Pancreas (tissue), 10 donors: ENCODE measurements at regions not wholly inside any gene's neighbourhood (a gene's known extent, or its start where the extent isn't known, plus 50 kb on each side); places are given as distances from the start of the nearest gene placed in this dataset.
"Not testable (repeated sequence)": the region's sequence is repeated elsewhere in the genome, so short reads cannot be mapped to it uniquely, and the experiment has no call there.

Source experiments
- ATAC-seq, 4 donors: fragments of 200-7000 bp; cut with Tn5 transposase; one replicate each; pipeline versions ENCODE4 v1.8.0 to v1.9.1; 2020; ENCODE audit warnings: mild to moderate bottlenecking in 4 of 4, moderate library complexity in 4 of 4
- DNase-seq, 6 donors: peaks; one replicate each; pipeline ENCODE4 v3.0.0-alpha.2; 2020
- FAIRE-seq: peaks from 2 replicates; lab custom pipeline; 2012; peaks lifted over from hg19 to GRCh38; lab: Jason Lieb, UNC
- H3K27ac ChIP-seq, 4 donors: fragments of 200-600 bp; sonication (generic); 1 replicate in 3 of 4; 2 replicates in 1 of 4; pipeline versions ENCODE4 v1.5.0 to v1.8.0; 2020
- H3K27me3 ChIP-seq, 4 donors: fragments of 200-600 bp; one replicate each; pipeline ENCODE4 v1.8.0; 2021
- H3K36me3 ChIP-seq, 3 donors: fragments of 200-600 bp; sonication (generic) in 1 of 3; one replicate each; pipeline versions ENCODE4 v1.5.0 to v1.8.0; 2020 to 2021
- H3K4me1 ChIP-seq, 3 donors: fragments of 200-600 bp; one replicate each; pipeline ENCODE4 v1.8.0; 2021
- H3K4me3 ChIP-seq, 4 donors: fragments of 200-600 bp; sonication (generic) in 2 of 4; one replicate each; pipeline versions ENCODE4 v1.5.0 to v1.8.0; 2020 to 2021
- H3K9me3 ChIP-seq, 4 donors: fragments of 200-600 bp; one replicate each; pipeline ENCODE4 v1.8.0; 2021
- CTCF ChIP-seq, 4 donors: fragments of 200-600 bp; sonication (generic) in 3 of 4; IDR thresholded peaks; one replicate each; pipeline versions ENCODE4 v1.5.0 to v1.8.0; 2021; ENCODE audit warnings: antibody characterized with exemption in 4 of 4
- WGBS, 2 donors: extraction: QIAGEN DNeasy Blood & Tissue Kit; methylation state at CpG; one replicate each; pipeline ENCODE4 v1.1.7; 2013; 5-methylcytosine and 5-hydroxymethylcytosine counted together
- intact Hi-C, 3 donors: fragments of 100-400 bp; cut with DNase I; formaldehyde crosslinking; loops; one replicate each; pipeline versions ENCODE4 v1.11.1 to v1.14.2; 2022
- donor health status: healthy with polysubstance abuse.
- donor health status: DM: no; HTN: no; CAD: no; lungs with moderate emphysema.
- donor health status: DM: no; HTN: no; CAD: no.
- donor health status: control.
- donor health status: control.
- donor health status: Bipolar disorder and iron deficiency.
- donor health status: DM: yes; HTN: yes; CAD: no.
- donor health status: DM: no; HTN: no; CAD: no.
- donor health status: DM: no; HTN: no; CAD: no.
- donor health status: DM: yes; HTN: yes; CAD: no.

- Histone ChIP-seq H3K36me3 (no peaks in the 10 kb centered on the region), H3K9me3 (no peaks in the 10 kb centered on the region), H3K4me1 (peaks cover 9 to 52% (median 34%) of the 10 kb centered on the region in 3 donors), H3K4me3 (no peak overlapping the region), H3K27me3 (no peaks in the 10 kb centered on the region), H3K27ac (peak overlapping the region; percentile 39 to 75 (median 63))
- ATAC-seq (peak; percentile 82 to 91 (median 86)), DNase-seq (peak in 5 of 6 donors; percentile 68 to 86 (median 82)), FAIRE-seq (no peak)
- WGBS, 2 donors: 16 to 29% methylated on average over 3 of the region's 3 CpGs
- intact Hi-C loops: no loop called here
- no peak for TF ChIP-seq CTCF (IDR thresholded peaks at IDR 0.05)
Measured at GRCh38 chr6:154622618-154623336, 110.4 kb upstream of the SCAF8 start.

GRCh38 chr6:154623391-154623790, 109.8 kb upstream of the SCAF8 start:
- intact Hi-C loops: no loop called here
- peaks cover 9 to 46% (median 30%) of the 10 kb centered on the region in 3 donors for H3K4me1 ChIP-seq
- peak overlapping the region; percentile 39 to 75 (median 63) for H3K27ac ChIP-seq
- H3K36me3 ChIP-seq: no peaks in the 10 kb centered on the region
- ATAC-seq: peak in 3 of 4 donors; percentile 2 to 8 (median 4)
- FAIRE-seq: no peak
- no peak for TF ChIP-seq CTCF (IDR thresholded peaks at IDR 0.05)
- 48 to 51% methylated on average over 6 of the region's 6 CpGs for WGBS, 2 donors
- no peaks in the 10 kb centered on the region for H3K27me3 ChIP-seq
- H3K4me3 ChIP-seq: no peak overlapping the region
- DNase-seq: no peak
- H3K9me3 ChIP-seq: no peaks in the 10 kb centered on the region

- FAIRE-seq (no peak), DNase-seq (no peak), ATAC-seq (peak in 2 of 4 donors; percentile 14 to 15)
- TF ChIP-seq CTCF (IDR thresholded peaks at IDR 0.05): no peak
- H3K27ac ChIP-seq: peak overlapping the region in 1 of 4 donors; percentile 75
- H3K27me3 ChIP-seq: no peaks in the 10 kb centered on the region
- H3K9me3 ChIP-seq: no peaks in the 10 kb centered on the region
- WGBS, 2 donors: 62 to 63% methylated on average over 6 of the region's 6 CpGs
- peaks cover 9 to 39% (median 29%) of the 10 kb centered on the region in 3 donors for H3K4me1 ChIP-seq
- no peaks in the 10 kb centered on the region for H3K36me3 ChIP-seq
- intact Hi-C loops: no loop called here
- no peak overlapping the region for H3K4me3 ChIP-seq
Measured at GRCh38 chr6:154624038-154624599, 109.1 kb upstream of the SCAF8 start.

- H3K4me3 ChIP-seq, FAIRE-seq, H3K9me3 ChIP-seq, DNase-seq, ATAC-seq, intact Hi-C loops, H3K27ac ChIP-seq, H3K27me3 ChIP-seq, H3K36me3 ChIP-seq: not testable (repeated sequence)
- H3K4me1 ChIP-seq: peaks cover 9 to 33% (median 29%) of the 10 kb centered on the region in 3 donors
- WGBS, 2 donors: 60 to 65% methylated on average over 2 of the region's 2 CpGs
Measured at GRCh38 chr6:154624727-154625126, 108.5 kb upstream of the SCAF8 start.

- no peak for DNase-seq
Measured at GRCh38 chr6:154625721-154626120, 107.5 kb upstream of the SCAF8 start.

More at GRCh38 chr6:154625721-154626120, 107.5 kb upstream of the SCAF8 start:
- intact Hi-C loops: no loop called here
- WGBS, 2 donors: 86% methylated on average over 3 of the region's 3 CpGs
- no peaks in the 10 kb centered on the region for H3K27me3 ChIP-seq
- FAIRE-seq: no peak
- ATAC-seq: no peak
- TF ChIP-seq CTCF (IDR thresholded peaks at IDR 0.05): no peak
- no peak overlapping the region for H3K27ac ChIP-seq
- H3K9me3 ChIP-seq: no peaks in the 10 kb centered on the region
- no peak overlapping the region for H3K4me3 ChIP-seq
- H3K4me1 ChIP-seq: peaks cover 9 to 29% (median 29%) of the 10 kb centered on the region in 3 donors
- no peaks in the 10 kb centered on the region for H3K36me3 ChIP-seq
